GM23338 (cell line): ENCODE measurements at regions not wholly inside any gene's neighbourhood (a gene's known extent, or its start where the extent isn't known, plus 50 kb on each side); places are given as distances from the start of the nearest gene placed in this dataset.

ENCODE experiments used
- ATAC-seq: fragments of 200-7000 bp; cut with Tn5 transposase; 3 replicates; pipeline ENCODE4 v1.9.1; 2020
- DNase-seq: peaks from one replicate; pipeline ENCODE4 v3.0.0-alpha.2; 2015; ENCODE audit warnings: low spot score
- H2AFZ ChIP-seq: fragments of 200-600 bp; sonication (generic); 2 replicates; pipeline ENCODE4 v1.8.0; 2016; ENCODE audit warnings: antibody characterized with exemption, mild to moderate bottlenecking, moderate library complexity
- H3F3A ChIP-seq: fragments of 200-600 bp; sonication (generic); replicated peaks from 2 replicates; pipeline ENCODE4 v1.8.0; 2017; ENCODE audit warnings: antibody characterized with exemption, mixed run types, low read depth
- H3K27ac ChIP-seq: fragments of 200-600 bp; sonication (generic); 2 replicates; pipeline ENCODE4 v1.6.1; 2016; ENCODE audit warnings: low read depth
- H3K27me3 ChIP-seq: fragments of 200-600 bp; sonication (generic); 2 replicates; pipeline ENCODE4 v1.8.0; 2016; ENCODE audit warnings: mild to moderate bottlenecking, mixed run types, moderate library complexity; ENCODE audit not compliant: insufficient read depth
- H3K36me3 ChIP-seq: fragments of 200-600 bp; sonication (generic); 2 replicates; pipeline ENCODE4 v1.8.0; 2016; ENCODE audit warnings: mild to moderate bottlenecking; ENCODE audit not compliant: insufficient read depth
- H3K4me1 ChIP-seq: fragments of 200-600 bp; sonication (generic); 2 replicates; pipeline ENCODE4 v1.8.0; 2016; ENCODE audit warnings: mild to moderate bottlenecking, moderate library complexity; ENCODE audit not compliant: insufficient read depth
- H3K4me2 ChIP-seq: fragments of 200-600 bp; sonication (generic); 2 replicates; pipeline ENCODE4 v1.7.1; 2017; ENCODE audit warnings: mixed run types
- H3K4me3 ChIP-seq: fragments of 200-600 bp; sonication (generic); 2 replicates; pipeline ENCODE4 v1.6.1; 2016; ENCODE audit warnings: mixed run types
- H3K79me2 ChIP-seq: fragments of 200-600 bp; sonication (generic); replicated peaks from 2 replicates; pipeline ENCODE4 v1.8.0; 2017; ENCODE audit warnings: mild to moderate bottlenecking; ENCODE audit not compliant: insufficient read depth
- H3K9me2 ChIP-seq: fragments of 200-600 bp; sonication (generic); 2 replicates; pipeline ENCODE4 v1.8.0; 2017; ENCODE audit not compliant: insufficient read depth
- H4K20me1 ChIP-seq: fragments of 200-600 bp; sonication (generic); replicated peaks from 2 replicates; pipeline ENCODE4 v1.8.0; 2017; ENCODE audit warnings: mild to moderate bottlenecking; ENCODE audit not compliant: insufficient read depth
- H3K27ac Mint-ChIP-seq: 2 replicates; pipeline ENCODE4 v1.8.0; 2020; ENCODE audit warnings: inconsistent platforms, mild to moderate bottlenecking, moderate library complexity, mixed read lengths
- H3K27me3 Mint-ChIP-seq: 3 replicates; pipeline ENCODE4 v1.8.0; 2022; ENCODE audit warnings: low read depth, mild to moderate bottlenecking, moderate library complexity, mixed read lengths, inconsistent platforms; ENCODE audit not compliant: insufficient read depth, poor library complexity
- H3K36me3 Mint-ChIP-seq: 3 replicates; pipeline ENCODE4 v1.8.0; 2021; ENCODE audit warnings: low read depth, mild to moderate bottlenecking, inconsistent platforms, moderate library complexity, mixed read lengths
- H3K4me1 Mint-ChIP-seq: 3 replicates; pipeline ENCODE4 v1.8.0; 2020; ENCODE audit warnings: mild to moderate bottlenecking, inconsistent platforms, mixed read lengths
- H3K4me3 Mint-ChIP-seq: 3 replicates; pipeline ENCODE4 v1.8.0; 2021; ENCODE audit warnings: moderate library complexity, mild to moderate bottlenecking, inconsistent platforms, mixed read lengths
- H3K9me3 Mint-ChIP-seq: 3 replicates; pipeline ENCODE4 v1.8.0; 2020; ENCODE audit warnings: moderate library complexity, mild to moderate bottlenecking, inconsistent platforms, mixed read lengths
- EZH2 ChIP-seq: fragments of 200-600 bp; sonication (generic); IDR thresholded peaks from one replicate; pipeline ENCODE4 v1.8.0; 2017; ENCODE audit warnings: antibody characterized with exemption, mild to moderate bottlenecking, low read depth; ENCODE audit not compliant: unreplicated experiment
- NANOG ChIP-seq: IDR thresholded peaks from 2 replicates; pipeline ENCODE4 v1.6.1; 2016; ENCODE audit warnings: antibody characterized with exemption, borderline replicate concordance
- TF ChIP-seq, protein P1 (sequence below): fragments of 250-450 bp; sonication (Bioruptor Pico); IDR thresholded peaks from 2 replicates; pipeline ENCODE4 v1.5.0; 2020; ENCODE audit warnings: mild to moderate bottlenecking, moderate library complexity
- TF ChIP-seq, protein P2 (sequence below), 2 experiments: fragments of 200-600 bp in 1 of 2; sonication (generic) in 1 of 2; conservative IDR thresholded peaks; 2 replicates each; pipeline versions ENCODE4 v1.5.1 to v1.6.1; 2016 to 2017; ENCODE audit warnings: antibody characterized with exemption in 2 of 2, low read depth in 2 of 2, mild to moderate bottlenecking in 2 of 2, moderate library complexity in 1 of 2
- TF ChIP-seq, protein P3 (sequence below): IDR thresholded peaks from 2 replicates; pipeline ENCODE4 v1.6.1; 2016; ENCODE audit warnings: antibody characterized with exemption

GRCh38 chr18:56509656-56510055 lies 128.7 kb downstream of the TXNL1 start:
- Histone ChIP-seq H3K4me3 (no peak overlapping the region), H3F3A (no peaks in the 10 kb centered on the region), H2AFZ (peak overlapping the region; percentile 77; the same call in 1 of the 2 replicates), H3K27me3 (no peaks in the 10 kb centered on the region), H3K9me2 (no peaks in the 10 kb centered on the region; the same call in 1 of the 2 replicates), H3K27ac (no peak overlapping the region), H3K79me2 (no peaks in the 10 kb centered on the region), H3K4me1 (peaks cover 14% of the 10 kb centered on the region; the same call in 1 of the 2 replicates), H4K20me1 (no peaks in the 10 kb centered on the region), H3K36me3 (no peaks in the 10 kb centered on the region), H3K4me2 (no peak overlapping the region)
- H3K27me3 Mint-ChIP-seq: no peaks in the 10 kb centered on the region
- H3K4me1 Mint-ChIP-seq: peaks cover 19% of the 10 kb centered on the region; the same call in 2 of the 3 replicates
- ATAC-seq (no peak), DNase-seq (no peak)
- TF ChIP-seq, protein P1, sequence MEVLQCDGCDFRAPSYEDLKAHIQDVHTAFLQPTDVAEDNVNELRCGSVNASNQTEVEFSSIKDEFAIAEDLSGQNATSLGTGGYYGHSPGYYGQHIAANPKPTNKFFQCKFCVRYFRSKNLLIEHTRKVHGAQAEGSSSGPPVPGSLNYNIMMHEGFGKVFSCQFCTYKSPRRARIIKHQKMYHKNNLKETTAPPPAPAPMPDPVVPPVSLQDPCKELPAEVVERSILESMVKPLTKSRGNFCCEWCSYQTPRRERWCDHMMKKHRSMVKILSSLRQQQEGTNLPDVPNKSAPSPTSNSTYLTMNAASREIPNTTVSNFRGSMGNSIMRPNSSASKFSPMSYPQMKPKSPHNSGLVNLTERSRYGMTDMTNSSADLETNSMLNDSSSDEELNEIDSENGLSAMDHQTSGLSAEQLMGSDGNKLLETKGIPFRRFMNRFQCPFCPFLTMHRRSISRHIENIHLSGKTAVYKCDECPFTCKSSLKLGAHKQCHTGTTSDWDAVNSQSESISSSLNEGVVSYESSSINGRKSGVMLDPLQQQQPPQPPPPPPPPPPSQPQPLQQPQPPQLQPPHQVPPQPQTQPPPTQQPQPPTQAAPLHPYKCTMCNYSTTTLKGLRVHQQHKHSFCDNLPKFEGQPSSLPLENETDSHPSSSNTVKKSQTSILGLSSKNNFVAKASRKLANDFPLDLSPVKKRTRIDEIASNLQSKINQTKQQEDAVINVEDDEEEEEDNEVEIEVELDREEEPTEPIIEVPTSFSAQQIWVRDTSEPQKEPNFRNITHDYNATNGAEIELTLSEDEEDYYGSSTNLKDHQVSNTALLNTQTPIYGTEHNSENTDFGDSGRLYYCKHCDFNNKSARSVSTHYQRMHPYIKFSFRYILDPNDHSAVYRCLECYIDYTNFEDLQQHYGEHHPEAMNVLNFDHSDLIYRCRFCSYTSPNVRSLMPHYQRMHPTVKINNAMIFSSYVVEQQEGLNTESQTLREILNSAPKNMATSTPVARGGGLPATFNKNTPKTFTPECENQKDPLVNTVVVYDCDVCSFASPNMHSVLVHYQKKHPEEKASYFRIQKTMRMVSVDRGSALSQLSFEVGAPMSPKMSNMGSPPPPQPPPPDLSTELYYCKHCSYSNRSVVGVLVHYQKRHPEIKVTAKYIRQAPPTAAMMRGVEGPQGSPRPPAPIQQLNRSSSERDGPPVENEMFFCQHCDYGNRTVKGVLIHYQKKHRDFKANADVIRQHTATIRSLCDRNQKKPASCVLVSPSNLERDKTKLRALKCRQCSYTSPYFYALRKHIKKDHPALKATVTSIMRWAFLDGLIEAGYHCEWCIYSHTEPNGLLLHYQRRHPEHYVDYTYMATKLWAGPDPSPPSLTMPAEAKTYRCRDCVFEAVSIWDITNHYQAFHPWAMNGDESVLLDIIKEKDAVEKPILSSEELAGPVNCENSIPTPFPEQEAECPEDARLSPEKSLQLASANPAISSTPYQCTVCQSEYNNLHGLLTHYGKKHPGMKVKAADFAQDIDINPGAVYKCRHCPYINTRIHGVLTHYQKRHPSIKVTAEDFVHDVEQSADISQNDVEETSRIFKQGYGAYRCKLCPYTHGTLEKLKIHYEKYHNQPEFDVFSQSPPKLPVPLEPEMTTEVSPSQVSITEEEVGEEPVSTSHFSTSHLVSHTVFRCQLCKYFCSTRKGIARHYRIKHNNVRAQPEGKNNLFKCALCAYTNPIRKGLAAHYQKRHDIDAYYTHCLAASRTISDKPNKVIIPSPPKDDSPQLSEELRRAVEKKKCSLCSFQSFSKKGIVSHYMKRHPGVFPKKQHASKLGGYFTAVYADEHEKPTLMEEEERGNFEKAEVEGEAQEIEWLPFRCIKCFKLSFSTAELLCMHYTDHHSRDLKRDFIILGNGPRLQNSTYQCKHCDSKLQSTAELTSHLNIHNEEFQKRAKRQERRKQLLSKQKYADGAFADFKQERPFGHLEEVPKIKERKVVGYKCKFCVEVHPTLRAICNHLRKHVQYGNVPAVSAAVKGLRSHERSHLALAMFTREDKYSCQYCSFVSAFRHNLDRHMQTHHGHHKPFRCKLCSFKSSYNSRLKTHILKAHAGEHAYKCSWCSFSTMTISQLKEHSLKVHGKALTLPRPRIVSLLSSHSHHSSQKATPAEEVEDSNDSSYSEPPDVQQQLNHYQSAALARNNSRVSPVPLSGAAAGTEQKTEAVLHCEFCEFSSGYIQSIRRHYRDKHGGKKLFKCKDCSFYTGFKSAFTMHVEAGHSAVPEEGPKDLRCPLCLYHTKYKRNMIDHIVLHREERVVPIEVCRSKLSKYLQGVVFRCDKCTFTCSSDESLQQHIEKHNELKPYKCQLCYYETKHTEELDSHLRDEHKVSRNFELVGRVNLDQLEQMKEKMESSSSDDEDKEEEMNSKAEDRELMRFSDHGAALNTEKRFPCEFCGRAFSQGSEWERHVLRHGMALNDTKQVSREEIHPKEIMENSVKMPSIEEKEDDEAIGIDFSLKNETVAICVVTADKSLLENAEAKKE: no peak
- TF ChIP-seq EZH2 (no peak), NANOG (no peak)
- TF ChIP-seq, protein P2, sequence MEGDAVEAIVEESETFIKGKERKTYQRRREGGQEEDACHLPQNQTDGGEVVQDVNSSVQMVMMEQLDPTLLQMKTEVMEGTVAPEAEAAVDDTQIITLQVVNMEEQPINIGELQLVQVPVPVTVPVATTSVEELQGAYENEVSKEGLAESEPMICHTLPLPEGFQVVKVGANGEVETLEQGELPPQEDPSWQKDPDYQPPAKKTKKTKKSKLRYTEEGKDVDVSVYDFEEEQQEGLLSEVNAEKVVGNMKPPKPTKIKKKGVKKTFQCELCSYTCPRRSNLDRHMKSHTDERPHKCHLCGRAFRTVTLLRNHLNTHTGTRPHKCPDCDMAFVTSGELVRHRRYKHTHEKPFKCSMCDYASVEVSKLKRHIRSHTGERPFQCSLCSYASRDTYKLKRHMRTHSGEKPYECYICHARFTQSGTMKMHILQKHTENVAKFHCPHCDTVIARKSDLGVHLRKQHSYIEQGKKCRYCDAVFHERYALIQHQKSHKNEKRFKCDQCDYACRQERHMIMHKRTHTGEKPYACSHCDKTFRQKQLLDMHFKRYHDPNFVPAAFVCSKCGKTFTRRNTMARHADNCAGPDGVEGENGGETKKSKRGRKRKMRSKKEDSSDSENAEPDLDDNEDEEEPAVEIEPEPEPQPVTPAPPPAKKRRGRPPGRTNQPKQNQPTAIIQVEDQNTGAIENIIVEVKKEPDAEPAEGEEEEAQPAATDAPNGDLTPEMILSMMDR (conservative IDR thresholded peaks at IDR 0.05; ENCODE audit: low read depth in 2 of 2): no peak
- TF ChIP-seq, protein P3, sequence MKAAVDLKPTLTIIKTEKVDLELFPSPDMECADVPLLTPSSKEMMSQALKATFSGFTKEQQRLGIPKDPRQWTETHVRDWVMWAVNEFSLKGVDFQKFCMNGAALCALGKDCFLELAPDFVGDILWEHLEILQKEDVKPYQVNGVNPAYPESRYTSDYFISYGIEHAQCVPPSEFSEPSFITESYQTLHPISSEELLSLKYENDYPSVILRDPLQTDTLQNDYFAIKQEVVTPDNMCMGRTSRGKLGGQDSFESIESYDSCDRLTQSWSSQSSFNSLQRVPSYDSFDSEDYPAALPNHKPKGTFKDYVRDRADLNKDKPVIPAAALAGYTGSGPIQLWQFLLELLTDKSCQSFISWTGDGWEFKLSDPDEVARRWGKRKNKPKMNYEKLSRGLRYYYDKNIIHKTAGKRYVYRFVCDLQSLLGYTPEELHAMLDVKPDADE: no peak
- no peaks in the 10 kb centered on the region for H3K9me3 Mint-ChIP-seq
- H3K36me3 Mint-ChIP-seq: no peaks in the 10 kb centered on the region
- H3K4me3 Mint-ChIP-seq: no peak overlapping the region
- H3K27ac Mint-ChIP-seq: no peak overlapping the region
